SU-DHL-6 (cell line): ENCODE measurements at regions not wholly inside any gene's neighbourhood (a gene's known extent, or its start where the extent isn't known, plus 50 kb on each side); places are given as distances from the start of the nearest gene placed in this dataset.

Experiments
- H2AFZ ChIP-seq: fragments of 200-600 bp; sonication (generic); 2 replicates; pipeline ENCODE4 v1.6.1; 2014; ENCODE audit warnings: low read depth, mild to moderate bottlenecking, moderate library complexity, mixed read lengths, antibody characterized with exemption, low read length; ENCODE audit not compliant: severe bottlenecking
- H3F3A ChIP-seq: fragments of 200-600 bp; shearing (Covaris generic); 2 replicates; pipeline ENCODE4 v1.6.0; 2016; ENCODE audit warnings: antibody characterized with exemption, mild to moderate bottlenecking; ENCODE audit not compliant: insufficient read depth
- H3K27ac ChIP-seq: fragments of 200-600 bp; sonication (generic); 2 replicates; pipeline ENCODE4 v1.5.1; 2016; ENCODE audit warnings: low read depth, mild to moderate bottlenecking, low read length, moderate library complexity, mixed read lengths
- H3K27me3 ChIP-seq: fragments of 200-600 bp; sonication (generic), shearing (Covaris generic); 2 replicates; pipeline ENCODE4 v1.6.0; 2014; ENCODE audit warnings: mild to moderate bottlenecking, low read length
- H3K36me3 ChIP-seq: fragments of 200-600 bp; sonication (generic); 2 replicates; pipeline ENCODE4 v1.6.1; 2014; ENCODE audit warnings: mild to moderate bottlenecking, low read length, mixed read lengths
- H3K4me2 ChIP-seq: fragments of 300-600, 200-600 bp; shearing (Covaris generic), sonication (generic); 2 replicates; pipeline ENCODE4 v1.6.0; 2014; ENCODE audit warnings: low read length, low read depth, mild to moderate bottlenecking; ENCODE audit not compliant: poor library complexity, severe bottlenecking
- H3K4me3 ChIP-seq: fragments of 200-600 bp; sonication (generic); 2 replicates; pipeline ENCODE4 v1.5.1; 2014; ENCODE audit warnings: antibody characterized with exemption, low read length, mild to moderate bottlenecking, mixed read lengths; ENCODE audit not compliant: insufficient read depth, poor library complexity, severe bottlenecking
- H3K79me2 ChIP-seq: fragments of 200-600 bp; sonication (generic); 2 replicates; pipeline ENCODE4 v1.6.1; 2014; ENCODE audit warnings: mild to moderate bottlenecking, low read length, moderate library complexity; ENCODE audit not compliant: insufficient read depth
- H3K9ac ChIP-seq: fragments of 200-600 bp; sonication (generic); 2 replicates; pipeline ENCODE4 v1.7.0; 2014; ENCODE audit warnings: mild to moderate bottlenecking, low read length
- H3K9me2 ChIP-seq: fragments of 200-600 bp; sonication (generic); replicated peaks from 2 replicates; pipeline ENCODE4 v1.6.1; 2014; ENCODE audit warnings: low read length; ENCODE audit not compliant: insufficient read depth
- H3K9me3 ChIP-seq: fragments of 200-600 bp; sonication (generic); 2 replicates; pipeline ENCODE4 v1.6.1; 2014; ENCODE audit warnings: low read length, mixed read lengths; ENCODE audit not compliant: insufficient read depth
- H4K20me1 ChIP-seq: fragments of 200-600 bp; sonication (generic); 2 replicates; pipeline ENCODE4 v1.6.1; 2014; ENCODE audit warnings: low read depth, mild to moderate bottlenecking, antibody characterized with exemption, low read length, moderate library complexity, mixed read lengths
- CTCF ChIP-seq: fragments of 200-600 bp; sonication (generic); IDR thresholded peaks from one replicate; pipeline ENCODE4 v1.5.1; 2017; ENCODE audit warnings: antibody characterized with exemption, mild to moderate bottlenecking, low read length, moderate library complexity; ENCODE audit not compliant: insufficient read depth, poor library complexity, severe bottlenecking
- EZH2phosphoT487 ChIP-seq: fragments of 200-600 bp; sonication (generic), shearing (Covaris generic); conservative IDR thresholded peaks from 2 replicates; pipeline ENCODE4 v1.6.1; 2018; ENCODE audit warnings: mild to moderate bottlenecking, antibody characterized with exemption, low read length, moderate library complexity, mixed read lengths

DNA sequence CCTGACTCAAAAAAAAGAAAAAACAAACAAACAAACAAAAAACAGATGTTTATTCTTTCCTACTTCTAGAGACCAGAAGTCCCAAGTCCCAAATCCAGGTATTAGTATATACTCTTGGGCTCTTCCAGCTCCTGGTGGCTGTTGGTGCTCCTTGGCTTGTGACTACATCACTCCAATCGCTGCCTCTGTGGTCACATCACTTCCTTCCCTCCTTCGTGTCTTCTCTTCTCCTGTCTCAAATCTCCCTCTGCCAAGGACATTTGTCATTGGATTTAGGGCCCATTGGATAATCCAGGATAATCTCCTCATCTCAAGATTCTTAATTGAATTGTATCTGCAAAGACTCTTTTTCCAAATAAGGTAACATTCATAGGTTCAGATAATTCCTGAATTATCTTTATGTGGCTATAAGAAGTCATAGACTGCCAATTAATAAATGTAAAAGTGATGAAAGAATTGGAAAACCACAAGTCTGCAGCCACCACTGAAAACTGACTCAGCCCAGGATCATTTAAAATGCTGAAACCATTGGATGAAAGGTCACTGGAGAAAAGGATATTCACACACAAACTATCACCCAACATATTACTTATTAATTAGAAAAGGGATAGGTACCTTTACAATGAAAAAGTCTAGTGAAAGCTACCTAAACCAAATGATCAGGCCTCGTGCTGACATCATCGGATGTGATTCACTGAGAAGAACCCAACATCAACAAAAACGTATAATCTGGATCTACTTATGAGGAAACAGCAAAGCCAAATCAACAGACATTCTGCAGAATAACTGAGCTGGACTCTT, 67.1 kb downstream of the ZNF281 start:
- no peaks in the 10 kb centered on the region for H4K20me1 ChIP-seq
- H3K9me3 ChIP-seq: no peaks in the 10 kb centered on the region
- no peak overlapping the region for H3K4me3 ChIP-seq
- H3K4me2 ChIP-seq: no peak overlapping the region
- no peaks in the 10 kb centered on the region for H3F3A ChIP-seq
- H2AFZ ChIP-seq: no peak overlapping the region
- H3K9me2 ChIP-seq: no peaks in the 10 kb centered on the region
- no peak overlapping the region for H3K9ac ChIP-seq
- no peaks in the 10 kb centered on the region for H3K36me3 ChIP-seq
- TF ChIP-seq EZH2phosphoT487: no peak
- TF ChIP-seq CTCF: no peak
- H3K27ac ChIP-seq: no peak overlapping the region
- no peaks in the 10 kb centered on the region for H3K79me2 ChIP-seq
- no peaks in the 10 kb centered on the region for H3K27me3 ChIP-seq

- H2AFZ ChIP-seq: peak overlapping the region; percentile 61
- H3K9ac ChIP-seq: no peak overlapping the region
- H3K36me3 ChIP-seq: no peaks in the 10 kb centered on the region
- H3K27me3 ChIP-seq: no peaks in the 10 kb centered on the region
- no peaks in the 10 kb centered on the region for H3K9me3 ChIP-seq
- peak overlapping the region; percentile 48 for H3K4me2 ChIP-seq
- H3K27ac ChIP-seq: peak overlapping the region; percentile 40
- H3K9me2 ChIP-seq: no peaks in the 10 kb centered on the region
- no peaks in the 10 kb centered on the region for H3K79me2 ChIP-seq
- no peaks in the 10 kb centered on the region for H4K20me1 ChIP-seq
- H3K4me3 ChIP-seq: no peak overlapping the region
- H3F3A ChIP-seq: no peaks in the 10 kb centered on the region
- TF ChIP-seq CTCF (no peak), EZH2phosphoT487 (no peak)
These were observed 71.4 kb downstream of the ZNF281 start for GRCh38 chr1:200338451-200338850.

- Histone ChIP-seq H2AFZ (peak overlapping the region; percentile 61), H3K9me2 (no peaks in the 10 kb centered on the region), H4K20me1 (no peaks in the 10 kb centered on the region), H3K27ac (peak overlapping the region; percentile 40), H3K4me3 (no peak overlapping the region), H3K27me3 (no peaks in the 10 kb centered on the region), H3K9ac (no peak overlapping the region), H3K9me3 (no peaks in the 10 kb centered on the region), H3K4me2 (peak overlapping the region; percentile 48), H3K36me3 (no peaks in the 10 kb centered on the region), H3K79me2 (no peaks in the 10 kb centered on the region), H3F3A (no peaks in the 10 kb centered on the region)
- TF ChIP-seq CTCF (no peak), EZH2phosphoT487 (no peak)
These were observed 72.0 kb downstream of the ZNF281 start for GRCh38 chr1:200337831-200338230.
